BLaER1 (cell line): ENCODE measurements at regions not wholly inside any gene's neighbourhood (a gene's known extent, or its start where the extent isn't known, plus 50 kb on each side); places are given as distances from the start of the nearest gene placed in this dataset.

Experiments used
- H3K27ac ChIP-seq: shearing (Covaris generic); formaldehyde crosslinking; 2 replicates; pipeline ENCODE4 v1.8.1; 2022
- H3K27me3 ChIP-seq: shearing (Covaris generic); formaldehyde crosslinking; 2 replicates; pipeline ENCODE4 v1.8.1; 2022
- H3K36me3 ChIP-seq: shearing (Covaris generic); formaldehyde crosslinking; 2 replicates; pipeline ENCODE4 v1.8.1; 2022
- H3K4me1 ChIP-seq: shearing (Covaris generic); formaldehyde crosslinking; 2 replicates; pipeline ENCODE4 v1.8.1; 2022
- H3K4me2 ChIP-seq: shearing (Covaris generic); formaldehyde crosslinking; 2 replicates; pipeline ENCODE4 v1.8.1; 2022
- H3K4me3 ChIP-seq: shearing (Covaris generic); formaldehyde crosslinking; 2 replicates; pipeline ENCODE4 v1.8.1; 2022
- H3K9ac ChIP-seq: shearing (Covaris generic); formaldehyde crosslinking; 2 replicates; pipeline ENCODE4 v1.8.1; 2022
- H3K9me3 ChIP-seq: shearing (Covaris generic); formaldehyde crosslinking; 2 replicates; pipeline ENCODE4 v1.8.1; 2022
- H4K20me1 ChIP-seq: shearing (Covaris generic); formaldehyde crosslinking; 2 replicates; pipeline ENCODE4 v1.8.1; 2022
- Cebpa-rat ChIP-seq: shearing (Covaris generic); IDR thresholded peaks from 2 replicates; pipeline ENCODE4 v1.8.1; 2022

DNA sequence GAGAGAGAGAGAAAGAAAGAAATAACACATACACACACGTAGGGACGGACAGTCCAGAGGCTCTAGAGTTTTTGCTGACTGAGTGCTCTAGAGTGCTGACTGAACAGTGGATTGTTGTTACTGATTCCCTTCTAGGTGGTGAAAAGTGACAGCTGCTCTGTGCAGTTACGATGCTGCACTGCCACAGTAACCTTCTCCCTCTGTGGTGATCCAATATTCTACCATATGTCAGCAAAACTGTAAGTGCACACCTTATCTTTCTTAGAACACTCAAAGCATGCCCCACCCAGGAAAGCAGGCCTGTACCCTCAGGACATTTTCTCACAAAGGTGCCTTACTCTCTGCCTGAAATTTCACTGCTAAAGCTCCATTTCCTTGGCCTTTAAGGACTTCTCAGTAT, 1023.5 kb downstream of the TYW1 start:
- Histone ChIP-seq H3K9me3 (no peaks in the 10 kb centered on the region), H4K20me1 (no peaks in the 10 kb centered on the region), H3K4me1 (peaks cover 9% of the 10 kb centered on the region; the same call in 1 of the 2 replicates), H3K27me3 (no peaks in the 10 kb centered on the region), H3K4me2 (no peak overlapping the region), H3K27ac (no peak overlapping the region), H3K9ac (no peak overlapping the region), H3K36me3 (no peaks in the 10 kb centered on the region), H3K4me3 (no peak overlapping the region)
- TF ChIP-seq Cebpa-rat, result no peak

- Histone ChIP-seq H3K36me3 (no peaks in the 10 kb centered on the region), H4K20me1 (no peaks in the 10 kb centered on the region), H3K27ac (no peak overlapping the region), H3K4me2 (no peak overlapping the region), H3K27me3 (no peaks in the 10 kb centered on the region), H3K4me3 (no peak overlapping the region), H3K9ac (no peak overlapping the region), H3K4me1 (no peaks in the 10 kb centered on the region), H3K9me3 (peaks cover 2% of the 10 kb centered on the region)
- TF ChIP-seq Cebpa-rat, result no peak
Measured at GRCh38 chr7:68025369-68025768, 1028.7 kb downstream of the TYW1 start.

- no peak overlapping the region for H3K4me3 ChIP-seq
- no peaks in the 10 kb centered on the region for H4K20me1 ChIP-seq
Measured at GRCh38 chr7:68030530-68030929, 1033.9 kb downstream of the TYW1 start.

GRCh38 chr7:68031180-68031943, 1034.7 kb downstream of the TYW1 start:
- Histone ChIP-seq H3K4me1 (no peaks in the 10 kb centered on the region), H4K20me1 (no peaks in the 10 kb centered on the region), H3K9me3 (peaks cover 11% of the 10 kb centered on the region), H3K9ac (no peak overlapping the region), H3K27me3 (no peaks in the 10 kb centered on the region), H3K4me3 (no peak overlapping the region), H3K4me2 (no peak overlapping the region), H3K36me3 (no peaks in the 10 kb centered on the region), H3K27ac (no peak overlapping the region)
- no peak for TF ChIP-seq Cebpa-rat

More at GRCh38 chr7:68030530-68030929, 1033.9 kb downstream of the TYW1 start:
- Histone ChIP-seq H3K9me3 (peaks cover 11% of the 10 kb centered on the region), H3K4me1 (no peaks in the 10 kb centered on the region), H3K27me3 (no peaks in the 10 kb centered on the region), H3K4me2 (no peak overlapping the region), H3K27ac (no peak overlapping the region), H3K36me3 (no peaks in the 10 kb centered on the region), H3K9ac (no peak overlapping the region)
- no peak for TF ChIP-seq Cebpa-rat

DNA sequence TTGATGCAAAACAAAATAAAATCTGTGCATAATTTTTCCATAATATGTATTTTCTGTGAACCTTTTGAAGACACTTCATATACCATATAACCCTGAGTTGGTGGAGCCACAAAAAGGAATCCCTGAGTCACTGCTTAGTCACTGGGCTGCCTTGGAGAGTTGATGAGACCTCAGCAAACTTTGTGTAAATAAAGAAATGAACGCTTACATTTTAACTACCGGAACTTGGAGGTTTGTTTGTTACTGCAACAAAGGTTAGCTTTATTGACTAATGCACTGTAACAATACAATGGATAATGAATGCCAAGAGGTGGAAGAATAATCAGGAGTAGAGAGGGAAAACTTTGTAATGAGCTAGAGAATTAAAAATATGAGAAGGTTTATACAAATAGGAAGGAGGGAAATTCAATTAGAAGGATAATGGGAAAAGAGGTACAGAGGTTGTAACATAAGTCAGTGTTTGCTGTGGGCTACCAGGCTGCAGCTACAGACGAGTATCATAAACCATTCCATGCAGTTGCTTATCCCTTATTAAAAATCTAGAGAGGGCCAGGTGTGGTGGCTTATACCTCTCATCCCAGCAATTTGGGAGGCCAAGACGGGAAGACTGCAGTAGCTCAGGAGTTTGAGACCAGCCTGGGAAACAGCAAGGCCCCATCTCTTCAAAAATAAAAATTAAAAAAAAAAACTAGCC, 1042.1 kb downstream of the TYW1 start:
- Histone ChIP-seq H4K20me1 (no peaks in the 10 kb centered on the region), H3K36me3 (no peaks in the 10 kb centered on the region), H3K9me3 (peaks cover 4% of the 10 kb centered on the region; the same call in 1 of the 2 replicates), H3K9ac (no peak overlapping the region), H3K4me3 (no peak overlapping the region), H3K27me3 (no peaks in the 10 kb centered on the region), H3K4me2 (no peak overlapping the region), H3K4me1 (no peaks in the 10 kb centered on the region), H3K27ac (no peak overlapping the region)
- no peak for TF ChIP-seq Cebpa-rat

DNA sequence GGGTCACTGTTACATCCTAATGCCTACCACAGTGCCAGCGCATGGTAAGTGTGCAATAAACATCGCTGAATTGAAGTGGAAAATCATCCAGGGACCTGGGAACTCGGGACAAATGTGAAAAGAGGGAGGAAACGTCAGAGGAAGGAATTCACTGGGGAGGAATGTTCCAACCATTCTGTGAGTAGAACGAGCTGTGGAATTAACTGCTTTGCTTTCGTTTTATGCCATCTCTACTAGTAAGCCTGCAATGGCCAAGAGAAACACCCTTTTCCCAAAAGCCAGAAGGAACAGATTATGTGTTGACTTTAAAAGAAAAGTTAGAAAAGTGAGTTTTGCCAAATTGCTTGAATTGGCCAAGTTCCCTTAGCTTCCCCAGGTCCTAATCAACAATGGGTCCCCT, 1044.9 kb downstream of the TYW1 start:
- H3K9ac ChIP-seq, result no peak overlapping the region
- TF ChIP-seq Cebpa-rat, result no peak
- H3K27ac ChIP-seq, result no peak overlapping the region
- no peak overlapping the region for H3K4me2 ChIP-seq
- no peaks in the 10 kb centered on the region for H3K4me1 ChIP-seq
- no peak overlapping the region for H3K4me3 ChIP-seq
- no peaks in the 10 kb centered on the region for H3K27me3 ChIP-seq
- no peaks in the 10 kb centered on the region for H4K20me1 ChIP-seq
- H3K36me3 ChIP-seq, result no peaks in the 10 kb centered on the region
- no peaks in the 10 kb centered on the region for H3K9me3 ChIP-seq

GRCh38 chr7:68043546-68043945, 1046.9 kb downstream of the TYW1 start:
- Histone ChIP-seq H3K4me2 (no peak overlapping the region), H3K9ac (no peak overlapping the region), H3K9me3 (no peaks in the 10 kb centered on the region), H3K27me3 (no peaks in the 10 kb centered on the region), H3K36me3 (no peaks in the 10 kb centered on the region), H4K20me1 (no peaks in the 10 kb centered on the region), H3K4me1 (no peaks in the 10 kb centered on the region), H3K27ac (no peak overlapping the region), H3K4me3 (no peak overlapping the region)
- TF ChIP-seq Cebpa-rat, result no peak

DNA sequence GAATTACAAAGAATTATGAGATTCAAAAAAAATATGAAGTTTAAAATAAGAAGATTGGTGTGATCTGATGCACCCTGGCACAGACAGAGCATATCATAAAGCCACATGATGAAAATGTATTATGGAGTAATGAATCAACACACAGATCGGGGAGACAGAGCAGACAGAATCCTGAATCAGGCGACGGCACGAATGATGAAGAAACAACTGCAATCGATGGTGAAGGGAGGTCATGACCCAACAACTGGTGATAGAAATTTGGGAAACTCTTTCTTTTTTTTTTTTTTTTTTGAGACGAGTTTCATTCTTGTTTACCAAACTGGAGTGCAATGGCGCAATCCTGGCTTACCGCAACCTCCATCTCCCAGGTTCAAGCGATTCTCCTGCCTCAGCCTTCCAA, 1054.0 kb downstream of the TYW1 start:
- no peak for TF ChIP-seq Cebpa-rat
- H3K4me3 ChIP-seq, result no peak overlapping the region
- no peaks in the 10 kb centered on the region for H3K9me3 ChIP-seq
- H3K27me3 ChIP-seq, result no peaks in the 10 kb centered on the region
- H3K36me3 ChIP-seq, result no peaks in the 10 kb centered on the region
- H3K4me1 ChIP-seq, result no peaks in the 10 kb centered on the region
- H3K4me2 ChIP-seq, result no peak overlapping the region
- no peak overlapping the region for H3K9ac ChIP-seq
- no peak overlapping the region for H3K27ac ChIP-seq
- no peaks in the 10 kb centered on the region for H4K20me1 ChIP-seq

GRCh38 chr7:68058014-68058413, 1061.4 kb downstream of the TYW1 start:
- H4K20me1 ChIP-seq, result no peaks in the 10 kb centered on the region
- no peak overlapping the region for H3K27ac ChIP-seq
- H3K4me1 ChIP-seq, result no peaks in the 10 kb centered on the region
- TF ChIP-seq Cebpa-rat, result no peak
- no peak overlapping the region for H3K4me3 ChIP-seq
- H3K36me3 ChIP-seq, result no peaks in the 10 kb centered on the region
- H3K9ac ChIP-seq, result no peak overlapping the region
- no peak overlapping the region for H3K4me2 ChIP-seq
- no peaks in the 10 kb centered on the region for H3K27me3 ChIP-seq
- H3K9me3 ChIP-seq, result no peaks in the 10 kb centered on the region

DNA sequence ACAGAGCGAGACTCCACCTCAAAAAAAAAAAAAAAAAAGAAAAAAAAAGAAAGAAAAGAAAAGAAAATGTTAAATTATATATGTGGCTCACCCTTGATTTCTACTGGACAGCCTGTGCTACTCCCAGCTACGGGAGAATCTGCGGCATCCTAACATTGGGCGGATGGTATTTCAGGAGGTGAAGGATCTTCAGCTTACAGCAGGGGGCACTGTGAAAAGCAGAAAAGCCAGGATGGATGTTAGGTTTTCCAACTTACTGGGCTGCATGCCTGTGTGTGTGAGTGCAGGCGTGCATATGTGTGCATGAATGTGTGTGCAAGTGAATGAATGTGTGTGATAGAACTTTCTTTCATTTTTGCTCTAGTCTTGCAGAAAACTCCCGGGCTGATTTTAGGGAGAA, 1066.5 kb downstream of the TYW1 start:
- no peak for TF ChIP-seq Cebpa-rat
- Histone ChIP-seq H3K9me3 (no peaks in the 10 kb centered on the region), H3K4me2 (no peak overlapping the region), H3K27me3 (no peaks in the 10 kb centered on the region), H3K36me3 (no peaks in the 10 kb centered on the region), H3K27ac (no peak overlapping the region), H3K9ac (no peak overlapping the region), H3K4me3 (no peak overlapping the region), H3K4me1 (no peaks in the 10 kb centered on the region), H4K20me1 (no peaks in the 10 kb centered on the region)
